HG03565 (cell line): ENCODE measurements at regions not wholly inside any gene's neighbourhood (a gene's known extent, or its start where the extent isn't known, plus 50 kb on each side); places are given as distances from the start of the nearest gene placed in this dataset.

ENCODE experiments used
- ATAC-seq: cut with Tn5 transposase; IDR thresholded peaks from one replicate; pipeline ENCODE4 v1.9.1; 2021; ENCODE audit warnings: mild to moderate bottlenecking, moderate library complexity; ENCODE audit not compliant: unreplicated experiment

GRCh38 chr4:100130964-100131363, 59.3 kb downstream of the DDIT4L start:
- ATAC-seq: no peak

- no peak for ATAC-seq
Measured at GRCh38 chr4:100130491-100130890, 59.8 kb downstream of the DDIT4L start.

- ATAC-seq: no peak
Measured at GRCh38 chr4:100129774-100130173, 60.5 kb downstream of the DDIT4L start.

DNA sequence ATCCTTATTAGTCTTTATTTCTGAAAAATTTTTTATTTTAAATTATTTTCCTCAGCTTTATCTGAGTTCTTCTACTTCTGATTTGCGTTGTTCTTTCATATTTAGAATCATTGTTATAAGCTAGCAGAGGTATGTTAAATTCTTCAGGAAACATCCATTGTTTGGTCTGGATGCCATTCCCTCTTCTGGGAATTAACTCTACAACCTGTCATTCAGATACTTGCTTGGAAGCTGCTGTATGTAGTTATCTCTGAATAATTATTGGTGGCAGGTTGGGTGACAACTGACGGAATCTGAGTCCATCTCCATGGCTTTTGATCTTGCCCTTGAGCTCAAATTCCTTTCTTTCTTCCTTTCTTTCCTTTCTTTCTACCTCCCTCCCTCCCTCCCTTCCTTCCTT, 61.9 kb downstream of the DDIT4L start:
- ATAC-seq: no peak

DNA sequence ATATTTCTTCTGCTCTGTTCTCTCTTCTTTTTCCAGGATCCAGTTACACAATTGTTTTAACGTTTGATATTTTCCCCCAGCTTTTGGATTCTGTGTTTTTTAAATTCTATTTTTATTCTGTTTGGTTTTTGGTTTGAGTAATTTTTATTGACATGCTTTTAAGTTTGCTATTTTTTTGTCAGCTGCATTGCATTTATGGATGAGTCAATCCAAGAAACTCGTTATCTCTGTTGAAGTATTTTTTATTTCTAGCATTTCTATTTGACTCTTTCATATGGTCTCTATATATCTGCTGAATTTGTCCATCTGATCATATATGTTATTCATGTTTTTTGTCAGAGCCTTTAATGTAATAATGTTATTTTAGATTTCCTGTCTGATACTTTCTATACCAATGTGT, 65.6 kb downstream of the DDIT4L start:
- no peak for ATAC-seq

- ATAC-seq: no peak
Measured at GRCh38 chr4:100118181-100118580, 72.1 kb downstream of the DDIT4L start.

DNA sequence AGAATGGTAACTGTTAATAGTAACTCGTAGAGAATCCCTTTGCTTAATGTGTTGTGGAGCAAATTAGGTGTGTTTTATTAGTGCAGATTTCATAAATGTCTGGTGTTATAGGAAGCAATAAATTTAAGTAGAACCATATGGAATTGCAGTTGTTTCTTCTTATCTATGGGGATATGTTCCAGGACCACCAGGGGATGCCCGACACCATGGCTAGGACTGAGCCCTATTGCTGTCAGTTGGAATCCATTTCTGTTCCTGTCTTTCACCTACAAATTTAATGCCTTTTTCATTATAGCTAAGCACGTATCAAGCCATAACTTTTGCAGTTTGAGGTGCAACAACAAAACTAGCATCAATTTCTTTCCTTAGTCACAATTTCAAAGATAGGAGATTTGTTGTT, 72.5 kb downstream of the DDIT4L start:
- ATAC-seq: no peak

DNA sequence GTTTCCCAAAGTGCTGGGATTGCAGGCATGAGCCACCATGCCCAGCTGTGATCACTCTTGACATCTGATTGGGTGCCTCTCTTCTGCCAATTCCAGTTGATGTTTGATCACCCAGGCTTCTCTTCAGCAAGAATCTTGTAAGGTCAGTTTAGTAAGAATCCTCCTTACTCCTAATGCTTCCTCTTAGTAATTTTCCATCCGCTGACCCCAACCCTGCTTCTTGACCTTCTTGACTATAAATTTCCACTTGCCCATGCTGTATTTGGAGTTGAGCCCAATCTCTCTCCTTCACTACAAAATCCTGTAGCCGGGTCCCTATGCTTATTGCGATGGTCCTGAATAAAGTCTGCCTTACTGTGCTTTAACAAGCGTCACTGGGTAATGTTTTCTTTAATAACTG, 75.4 kb downstream of the DDIT4L start:
- no peak for ATAC-seq

GRCh38 chr4:100113732-100114131, 76.5 kb downstream of the DDIT4L start:
- no peak for ATAC-seq

DNA sequence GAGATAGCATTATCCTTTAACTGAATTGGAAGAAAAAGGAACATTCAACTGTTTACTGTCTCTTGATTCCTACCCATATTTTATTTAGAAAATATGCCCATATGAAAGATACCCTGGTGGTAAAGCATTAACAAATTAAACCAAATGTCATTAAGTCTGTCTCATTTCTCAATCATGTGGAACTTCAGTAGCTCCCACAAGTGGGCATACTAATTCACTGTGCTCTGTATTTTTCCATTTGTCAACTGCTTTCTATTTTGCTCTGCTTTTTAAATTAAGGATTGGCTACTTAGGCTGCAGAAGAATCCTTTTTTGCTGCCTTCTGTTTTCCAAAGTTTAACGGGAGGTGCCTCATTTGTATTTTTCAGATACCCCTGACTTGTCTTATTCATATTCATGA, 77.2 kb downstream of the DDIT4L start:
- ATAC-seq: no peak

DNA sequence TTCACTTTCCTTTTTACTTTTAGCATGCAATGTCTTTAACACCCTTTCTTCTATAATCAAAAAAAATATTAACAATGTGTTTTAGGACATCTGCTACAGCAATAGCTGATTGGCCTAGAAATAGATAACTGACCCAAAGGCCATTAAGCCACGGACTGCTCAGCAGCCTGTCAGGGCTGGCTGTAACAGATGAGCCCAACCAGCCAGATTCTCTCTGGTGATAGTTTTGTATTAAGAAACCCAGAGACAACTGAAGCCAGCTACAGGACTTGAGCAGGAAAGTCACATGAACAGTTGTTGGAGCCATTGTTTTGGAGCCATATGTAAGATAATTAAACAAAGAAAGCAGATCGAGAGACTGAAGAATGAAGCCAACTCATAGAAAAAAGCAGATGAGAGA, 80.3 kb downstream of the DDIT4L start:
- no peak for ATAC-seq

GRCh38 chr4:100108869-100109268, 81.4 kb downstream of the DDIT4L start:
- ATAC-seq: no peak

- ATAC-seq: peak; percentile 100
Measured at GRCh38 chr4:100106982-100107381, 83.3 kb downstream of the DDIT4L start.

- no peak for ATAC-seq
Measured at GRCh38 chr4:100103671-100104070, 86.6 kb downstream of the DDIT4L start.

- no peak for ATAC-seq
Measured at GRCh38 chr4:100100985-100101384, 89.3 kb downstream of the DDIT4L start.

GRCh38 chr4:100099746-100100145, 90.5 kb downstream of the DDIT4L start:
- no peak for ATAC-seq

DNA sequence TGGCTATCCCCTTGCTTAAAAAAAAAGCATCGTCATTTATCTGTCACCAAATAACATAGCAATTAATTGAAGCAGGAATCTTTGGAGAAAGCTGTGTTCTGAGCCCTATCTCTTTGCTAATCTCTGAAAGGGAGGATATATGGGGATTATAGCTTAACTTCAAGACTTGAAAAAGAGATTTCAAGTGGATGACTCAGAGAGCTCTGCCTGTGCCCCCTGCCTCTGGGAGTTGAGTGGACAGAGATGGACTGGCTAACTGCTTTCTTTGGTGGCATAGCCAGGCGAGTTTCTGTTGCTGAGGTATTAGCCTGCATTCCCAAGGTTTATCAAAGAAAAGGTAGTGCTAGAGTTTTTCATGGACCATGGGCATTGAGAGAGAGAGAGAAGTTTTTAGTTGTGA, 91.6 kb downstream of the DDIT4L start:
- no peak for ATAC-seq

GRCh38 chr4:100098011-100098545, 92.2 kb downstream of the DDIT4L start:
- no peak for ATAC-seq

DNA sequence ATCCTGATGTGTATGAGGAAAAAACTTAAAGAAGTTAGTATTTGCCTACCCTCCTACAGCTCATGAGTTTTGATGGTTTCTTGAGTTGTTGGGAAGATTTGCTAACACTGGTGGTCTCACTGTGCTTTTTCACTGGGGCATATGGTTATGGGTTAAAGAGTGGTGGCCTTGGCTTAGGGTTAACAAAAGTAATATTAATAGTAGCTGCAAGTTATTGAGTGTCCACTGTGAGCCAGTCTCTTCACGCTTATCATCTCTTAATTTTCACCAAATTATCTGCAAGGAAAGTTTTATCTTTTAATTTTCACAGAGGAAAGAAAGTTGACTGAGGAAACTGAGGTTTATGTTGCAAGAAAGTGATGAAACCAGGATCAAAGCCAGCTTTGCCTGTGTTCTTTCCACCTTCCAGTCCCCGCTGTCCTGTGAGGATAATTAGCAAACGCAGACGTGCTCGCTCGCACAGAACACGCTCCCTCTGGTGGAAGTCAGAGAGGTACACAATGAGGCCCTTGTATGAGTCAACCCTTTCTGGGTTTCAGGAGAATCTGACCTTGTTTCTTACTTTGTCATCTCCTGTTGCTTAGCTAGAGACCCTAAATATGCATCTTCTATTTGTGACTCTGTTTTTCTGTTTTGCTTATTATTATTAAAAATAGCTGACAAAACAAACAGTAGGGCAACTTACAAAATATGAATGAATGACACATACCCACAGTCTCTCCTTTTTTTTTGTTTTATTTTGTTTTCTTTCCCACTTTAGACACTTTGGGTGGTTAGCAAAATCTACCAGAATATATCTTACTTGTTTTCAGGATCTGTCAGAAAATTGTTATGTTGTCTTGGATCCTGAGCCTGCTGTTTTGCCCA, 94.3 kb downstream of the DDIT4L start:
- peak; percentile 87 for ATAC-seq

DNA sequence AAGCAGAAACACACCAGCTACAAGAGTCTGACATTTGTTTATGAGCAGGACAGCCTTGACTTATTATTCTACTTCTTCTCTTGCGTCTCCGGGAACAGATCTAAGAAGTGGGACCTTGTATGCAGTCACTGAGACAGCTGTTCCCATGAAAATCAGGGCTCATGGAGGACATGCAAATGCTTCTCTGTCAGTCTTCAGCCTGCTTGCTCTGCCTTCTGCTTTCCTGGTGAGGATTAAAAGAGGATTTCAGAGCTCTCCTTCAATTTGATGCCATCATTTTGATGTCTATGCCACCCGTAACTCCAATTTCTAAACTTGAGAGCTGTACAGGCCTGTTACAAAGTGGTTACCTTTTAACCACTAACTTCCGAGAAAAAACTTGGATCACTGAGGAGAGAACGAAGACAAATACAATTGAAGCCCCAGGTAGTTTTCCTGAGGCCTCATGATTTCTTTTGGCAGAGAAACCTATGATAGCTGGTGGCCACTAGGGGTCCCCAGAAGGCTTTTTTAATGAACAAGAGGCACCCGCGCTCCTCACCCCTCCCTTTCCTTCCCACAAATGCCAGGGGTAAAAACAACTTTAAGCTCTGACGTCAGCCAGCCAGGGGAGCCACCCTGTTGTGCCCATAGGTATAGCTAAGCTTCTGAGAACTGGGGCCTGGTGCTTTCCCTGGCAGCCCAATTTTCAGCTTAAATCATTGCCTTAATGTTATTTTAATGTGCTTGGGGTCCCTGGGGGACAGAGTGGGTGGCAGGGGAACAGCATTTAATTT, 97.0 kb downstream of the DDIT4L start:
- peak; percentile 64 for ATAC-seq

DNA sequence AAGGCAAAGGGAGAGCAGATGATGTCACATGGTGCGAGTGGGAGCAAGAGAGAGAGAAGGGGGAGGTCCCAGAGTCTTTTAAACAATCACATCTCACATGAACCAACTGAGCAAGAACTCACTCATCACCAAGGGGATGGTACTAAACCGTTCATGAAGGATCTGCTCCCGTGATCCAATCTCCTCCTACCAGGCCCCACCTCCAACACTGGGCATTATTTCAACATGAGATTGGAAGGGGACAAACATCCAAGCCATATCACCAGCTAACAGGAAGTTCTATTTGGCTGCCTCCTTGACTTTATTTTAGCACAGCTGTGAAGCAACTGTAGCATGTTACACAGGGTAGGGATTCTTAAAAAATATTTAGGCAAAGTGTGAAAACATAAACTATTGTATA, 102.5 kb downstream of the DDIT4L start:
- no peak for ATAC-seq
